Cerebellar nuclear complex (tissue), 1 donor: ENCODE measurements at regions not wholly inside any gene's neighbourhood (a gene's known extent, or its start where the extent isn't known, plus 50 kb on each side); places are given as distances from the start of the nearest gene placed in this dataset.
"Not testable (repeated sequence)": the region's sequence is repeated elsewhere in the genome, so short reads cannot be mapped to it uniquely, and the experiment has no call there.

Experiments used
- DNase-seq, 2 experiments: peaks; one replicate each; lab custom pipeline; 2025; lab: John Stamatoyannopoulos, UW

DNA sequence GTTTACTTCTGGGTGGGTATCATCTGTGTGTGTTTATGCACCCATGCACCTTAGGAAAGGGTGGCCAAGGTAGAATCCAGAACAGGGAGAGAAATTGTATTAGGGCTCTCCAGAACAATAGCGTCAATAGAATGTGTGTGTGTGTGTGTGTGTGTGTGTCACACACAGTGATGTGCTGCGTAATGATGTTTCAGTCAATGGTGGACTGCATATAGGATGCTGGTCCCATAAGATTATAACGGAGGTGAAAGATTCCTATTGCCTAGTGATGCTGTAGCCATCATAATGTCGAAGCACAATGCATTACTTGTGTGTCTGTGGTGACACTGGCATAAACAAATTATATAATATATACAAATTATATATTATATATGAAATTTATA is 69.3 kb upstream of the PRR23C start:
- no peak for DNase-seq

DNA sequence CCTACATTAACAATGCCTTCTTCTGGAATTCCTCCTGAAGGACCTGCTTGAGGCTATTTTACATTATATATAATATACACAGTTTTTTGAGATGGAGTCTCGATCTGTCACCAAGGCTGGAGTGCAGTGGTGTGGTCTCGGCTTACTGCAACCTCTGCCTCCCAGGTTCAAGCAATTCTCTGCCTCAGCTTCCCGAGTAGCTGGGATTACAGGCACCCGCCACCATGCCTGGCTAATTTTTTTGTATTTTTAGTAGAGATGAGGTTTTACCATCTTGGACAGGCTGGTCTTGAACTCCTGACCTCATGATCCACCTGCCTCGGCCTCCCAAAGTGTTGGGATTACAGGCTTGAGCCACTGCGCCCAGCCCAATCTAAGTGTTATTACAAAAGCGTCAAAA is 71.9 kb upstream of the PRR23C start:
- not testable (repeated sequence) for DNase-seq

DNA sequence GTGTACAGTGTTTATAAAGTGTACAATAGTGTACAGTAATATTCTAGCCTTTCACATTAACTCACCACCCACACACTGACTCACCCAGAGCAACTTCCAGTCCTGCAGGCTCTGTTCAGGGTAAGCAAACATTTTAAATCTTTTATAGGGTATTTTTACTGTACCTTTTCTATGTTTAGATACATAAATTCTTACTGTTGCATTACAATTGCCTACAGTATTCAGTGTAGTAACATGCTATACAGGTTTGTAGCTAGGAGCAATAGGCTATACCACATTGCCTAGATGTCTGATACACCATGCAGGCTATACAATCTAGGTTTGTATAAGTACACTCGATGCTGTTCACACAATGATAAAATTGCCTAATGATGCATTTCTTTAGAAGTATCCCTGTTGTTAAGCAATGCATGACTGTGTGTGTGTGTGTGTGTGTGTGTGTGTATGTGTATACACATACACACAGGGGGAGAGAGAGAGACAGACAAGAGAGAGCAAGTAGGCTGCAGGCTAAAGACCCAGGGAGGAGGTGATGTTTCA is 72.5 kb upstream of the PRR23C start:
- DNase-seq = no peak

- no peak for DNase-seq
Observed at GRCh38 chr3:139117883-139118760, 73.4 kb upstream of the PRR23C start.

DNA sequence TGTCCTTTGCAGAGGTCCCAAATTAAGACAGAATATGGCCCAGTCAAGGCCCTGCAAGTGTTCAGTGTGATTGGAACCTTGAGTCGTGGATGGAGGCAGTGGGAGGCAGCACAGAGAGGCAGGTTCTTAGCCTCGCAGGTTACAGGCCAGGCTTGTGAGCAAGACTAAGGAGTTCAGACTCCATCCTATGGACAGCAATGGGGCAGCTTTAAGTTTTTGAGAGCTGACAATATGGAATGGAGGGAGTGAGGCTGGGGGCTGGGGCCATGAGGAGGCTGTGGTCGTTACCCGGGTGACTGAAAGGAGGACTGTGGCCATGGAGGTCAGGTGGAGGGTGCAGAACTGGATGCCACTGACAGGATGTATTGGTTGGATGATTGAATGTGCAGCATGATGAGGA is 74.1 kb upstream of the PRR23C start:
- DNase-seq = no peak

- DNase-seq = no peak
Observed at GRCh38 chr3:139119331-139120025, 74.8 kb upstream of the PRR23C start.

- no peak for DNase-seq
Observed at GRCh38 chr3:139120086-139121056, 75.7 kb upstream of the PRR23C start.

DNA sequence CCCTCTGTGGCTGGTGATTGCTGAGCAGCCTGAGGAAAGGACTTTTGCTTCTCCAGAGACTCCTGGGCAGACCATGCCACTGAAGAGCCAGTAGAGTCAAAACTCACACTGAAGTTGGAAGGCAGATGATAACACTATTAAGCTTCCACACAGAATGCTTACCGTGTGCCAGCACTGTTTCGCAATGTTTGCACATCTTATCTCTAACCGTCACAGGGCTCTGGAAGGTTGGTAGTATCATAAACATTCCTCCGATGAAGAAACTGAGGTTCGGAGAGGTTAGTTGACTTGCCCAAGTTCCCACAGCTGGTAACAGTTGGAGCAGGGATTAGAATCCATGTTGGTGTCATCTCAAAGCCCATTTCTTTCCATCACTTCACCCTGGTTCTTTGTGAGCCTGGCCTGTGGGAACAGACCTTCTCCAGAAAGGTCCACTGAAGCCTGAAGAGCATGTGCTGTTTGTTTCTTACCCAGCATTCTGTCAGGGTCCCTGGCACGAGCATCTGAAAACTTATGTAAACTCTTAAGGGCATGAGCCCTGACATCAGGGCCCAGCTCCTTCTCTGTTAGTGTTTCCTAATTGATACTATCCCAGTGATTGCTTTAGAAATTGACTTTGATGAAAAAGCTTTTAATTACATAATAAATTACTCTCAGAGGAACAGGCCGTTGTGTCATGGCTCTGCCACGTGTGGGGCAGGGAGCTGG is 77.0 kb upstream of the PRR23C start:
- no peak for DNase-seq

DNA sequence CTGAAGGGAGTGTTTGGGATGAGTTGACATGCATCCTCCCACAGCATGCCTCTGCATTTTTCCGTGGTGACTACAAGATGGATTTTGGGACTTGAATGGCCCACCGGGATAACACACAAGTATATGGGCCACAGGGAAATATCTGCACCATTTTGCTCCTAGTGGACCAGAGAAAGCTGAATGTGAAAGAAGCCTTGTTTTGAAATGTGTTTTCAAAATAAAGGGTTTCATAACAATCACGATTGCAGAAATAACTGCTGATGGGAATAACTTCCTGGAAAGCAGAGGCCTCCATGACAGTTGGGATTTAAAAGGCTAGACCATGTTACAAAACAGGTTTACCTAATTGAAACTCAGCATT is 77.5 kb upstream of the PRR23C start:
- no peak for DNase-seq

- DNase-seq = no peak
Observed at GRCh38 chr3:139122612-139123011, 77.9 kb upstream of the PRR23C start.

GRCh38 chr3:139123377-139124095 is 78.8 kb upstream of the PRR23C start:
- no peak for DNase-seq

- no peak for DNase-seq
Observed at GRCh38 chr3:139124197-139124596, 79.5 kb upstream of the PRR23C start.

GRCh38 chr3:139127101-139127500 is 82.4 kb upstream of the PRR23C start:
- no peak for DNase-seq

DNA sequence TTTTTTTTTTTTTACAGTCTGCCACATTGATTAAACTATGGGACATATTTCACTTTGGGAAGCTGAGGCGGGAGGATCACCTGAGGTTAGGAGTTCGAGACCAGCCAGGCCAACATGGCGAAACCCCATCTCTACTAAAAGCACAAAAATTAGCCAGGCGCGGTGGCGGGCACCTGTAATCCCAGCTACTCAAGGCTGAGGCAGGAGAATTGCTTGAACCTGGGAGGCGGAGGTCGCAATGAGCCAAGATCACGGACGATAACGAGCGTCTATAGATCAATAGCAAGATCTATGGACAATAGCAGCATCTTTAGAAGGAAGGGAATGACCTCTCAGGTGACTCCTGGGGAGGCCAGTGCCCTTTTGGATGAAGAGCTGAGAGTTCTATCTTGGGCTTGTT is 82.9 kb upstream of the PRR23C start:
- DNase-seq = not testable (repeated sequence)

DNA sequence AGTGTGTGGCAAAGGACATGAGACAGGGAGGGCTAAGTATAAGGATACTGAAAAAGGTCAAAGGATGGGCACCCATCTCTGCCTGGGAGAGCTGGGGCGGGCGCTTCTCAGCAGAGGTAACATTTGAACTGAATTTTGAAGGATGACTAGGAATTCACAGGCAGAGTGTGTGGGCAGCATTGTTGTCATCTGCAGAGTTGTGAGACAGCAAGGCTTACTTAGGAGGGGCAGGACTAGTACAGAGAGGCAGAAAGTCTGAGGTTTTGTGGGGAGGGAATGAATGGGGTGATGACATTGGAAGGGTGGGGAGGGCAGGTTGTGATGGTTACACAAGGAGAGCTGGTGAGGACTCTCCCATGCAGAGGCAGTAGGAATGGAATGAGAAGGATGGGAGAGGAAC is 84.1 kb upstream of the PRR23C start:
- DNase-seq = no peak

DNA sequence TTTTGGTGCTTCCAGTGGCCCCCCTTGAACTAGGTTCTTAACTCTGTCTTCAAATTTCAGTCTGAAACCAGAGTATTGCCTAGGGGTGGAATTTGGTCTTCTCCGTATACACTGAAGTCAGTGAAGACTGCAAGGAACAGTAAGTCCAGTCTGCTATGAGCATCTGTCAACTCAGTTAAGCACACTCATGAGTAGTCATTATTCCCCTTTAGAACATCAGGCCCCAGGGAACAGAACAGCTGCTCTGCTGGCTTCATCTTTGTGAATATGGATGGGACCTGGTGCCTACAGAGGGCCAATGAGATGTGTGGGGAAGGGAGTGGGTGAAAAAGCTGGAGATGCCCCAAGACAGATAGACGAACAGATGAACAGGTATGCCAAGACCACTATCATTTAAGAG is 85.2 kb upstream of the PRR23C start:
- no peak for DNase-seq

DNA sequence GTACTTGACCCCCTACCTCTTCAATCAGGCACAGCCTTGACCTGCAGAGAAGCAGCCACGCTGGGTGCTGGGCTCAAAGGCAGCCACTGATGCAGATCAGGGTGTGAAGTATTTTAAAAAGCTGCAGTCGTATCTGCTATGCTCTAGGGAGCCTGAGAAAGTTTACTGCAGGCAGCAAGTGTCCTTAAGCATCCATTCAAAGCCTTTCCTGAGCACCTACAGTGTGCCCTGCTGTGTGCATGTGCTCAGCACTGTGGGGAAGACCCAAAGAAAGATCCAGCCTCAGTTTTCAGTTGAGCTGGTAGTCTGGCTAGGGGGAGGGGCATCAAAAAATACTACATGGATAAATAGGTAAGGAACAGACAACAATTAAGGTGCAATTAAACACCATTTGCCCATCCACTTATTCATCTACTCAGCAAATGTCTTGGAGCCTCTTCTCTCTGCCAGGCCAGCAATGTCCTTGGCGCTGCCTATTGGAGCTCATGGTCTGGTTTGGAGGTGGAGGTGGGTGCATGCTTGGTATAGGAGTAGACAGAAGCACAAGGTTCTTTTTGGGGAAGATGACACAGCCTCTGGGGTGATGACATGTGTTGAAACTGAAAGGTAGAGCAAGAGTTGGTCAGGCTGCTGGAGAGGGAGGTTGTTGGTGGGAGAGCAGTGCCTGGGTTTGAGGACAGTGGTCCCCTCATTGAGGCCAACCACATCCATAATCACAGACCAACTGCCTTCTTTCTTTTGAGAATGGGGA is 85.9 kb upstream of the PRR23C start:
- no peak for DNase-seq

- DNase-seq = no peak
Observed at GRCh38 chr3:139131951-139132350, 87.3 kb upstream of the PRR23C start.

DNA sequence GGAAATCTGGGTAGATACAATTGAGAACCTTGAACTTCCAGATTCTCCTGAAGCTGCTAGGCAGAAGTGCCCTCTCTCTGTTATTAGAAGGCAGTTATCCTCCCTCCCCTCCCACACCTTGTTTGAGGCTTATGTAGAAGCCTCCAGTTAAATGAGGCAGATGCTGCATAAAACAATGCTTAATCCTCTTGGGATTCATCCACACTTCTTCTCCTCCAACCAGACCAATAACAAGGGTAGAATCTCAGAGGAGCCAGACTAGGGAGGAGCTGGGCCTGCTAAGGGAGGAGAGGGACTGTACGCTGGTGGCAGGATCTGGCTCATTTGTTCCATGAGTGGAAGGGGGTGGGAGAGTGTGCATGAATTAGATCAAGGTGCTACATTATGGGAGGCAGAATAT is 88.3 kb upstream of the PRR23C start:
- DNase-seq = no peak
